CD4-positive, alpha-beta T cell treated with Interleukin-6 for 4 hours (primary cell): ENCODE measurements at regions not wholly inside any gene's neighbourhood (a gene's known extent, or its start where the extent isn't known, plus 50 kb on each side); places are given as distances from the start of the nearest gene placed in this dataset.
"Not testable (repeated sequence)": the region's sequence is repeated elsewhere in the genome, so short reads cannot be mapped to it uniquely, and the experiment has no call there.

Experiments
- DNase-seq: peaks from one replicate; pipeline ENCODE4 v3.0.0-alpha.2; 2020; ENCODE audit warnings: mixed read lengths

DNA sequence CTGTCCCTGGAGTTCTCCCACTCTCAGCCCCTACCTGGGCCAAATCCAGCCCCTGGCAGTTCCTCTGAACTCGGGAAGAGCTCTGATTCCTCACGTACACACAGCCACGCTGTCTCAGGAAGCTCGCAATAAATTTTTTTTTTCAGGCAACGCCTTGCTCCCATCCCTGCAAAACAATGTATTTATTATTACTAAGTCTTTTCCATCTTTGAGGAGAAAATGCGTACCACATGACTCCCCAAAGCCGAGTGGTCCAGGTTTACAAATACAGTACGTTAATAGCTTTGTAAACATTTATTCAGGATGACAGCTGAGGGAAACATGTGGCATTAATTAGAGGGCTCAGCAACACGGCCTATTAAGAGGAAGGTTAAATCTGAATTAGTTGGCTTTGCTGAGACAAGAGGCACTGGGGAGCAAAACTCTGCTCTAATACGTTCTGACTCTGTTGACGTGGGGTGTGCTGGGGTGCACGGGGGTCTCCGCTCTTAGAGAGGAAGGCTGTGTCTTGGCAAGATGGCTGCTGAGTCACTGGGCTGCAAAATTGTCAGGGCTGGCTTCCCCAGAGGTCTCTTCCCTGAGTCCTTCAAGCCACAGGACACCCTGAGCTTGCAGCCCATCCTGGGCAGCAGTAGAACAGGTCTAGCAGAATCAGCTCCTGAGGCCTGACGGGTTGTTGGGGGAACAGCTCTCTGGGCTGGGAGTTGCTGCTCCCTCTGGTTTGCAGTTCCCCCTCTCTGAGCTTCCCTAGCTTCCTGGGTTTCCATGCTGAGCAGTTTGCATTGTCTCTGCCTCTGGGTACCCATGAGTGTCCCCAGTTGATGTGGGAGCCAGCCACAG is 185.2 kb upstream of the TBX3 start:
- DNase-seq, result no peak

DNA sequence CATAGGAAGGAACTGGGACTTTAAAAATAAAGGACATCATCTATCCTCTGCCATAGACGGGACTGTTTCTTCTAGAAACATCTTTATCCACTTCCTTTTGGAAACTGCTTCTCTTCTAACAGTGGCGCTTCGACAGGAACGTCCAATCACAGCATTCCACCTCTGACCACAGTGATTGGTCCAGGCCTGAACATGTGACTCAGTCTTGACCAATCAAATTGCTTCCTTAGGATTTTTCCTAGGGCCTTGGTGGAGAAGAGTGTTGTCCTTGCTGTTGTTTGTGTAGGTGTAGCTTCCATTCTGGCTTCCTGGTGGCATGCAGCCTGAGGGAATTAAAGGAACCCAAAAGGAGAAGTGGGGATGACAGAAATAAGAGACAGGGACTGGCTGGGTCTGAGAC is 182.4 kb upstream of the TBX3 start:
- DNase-seq, result no peak

DNA sequence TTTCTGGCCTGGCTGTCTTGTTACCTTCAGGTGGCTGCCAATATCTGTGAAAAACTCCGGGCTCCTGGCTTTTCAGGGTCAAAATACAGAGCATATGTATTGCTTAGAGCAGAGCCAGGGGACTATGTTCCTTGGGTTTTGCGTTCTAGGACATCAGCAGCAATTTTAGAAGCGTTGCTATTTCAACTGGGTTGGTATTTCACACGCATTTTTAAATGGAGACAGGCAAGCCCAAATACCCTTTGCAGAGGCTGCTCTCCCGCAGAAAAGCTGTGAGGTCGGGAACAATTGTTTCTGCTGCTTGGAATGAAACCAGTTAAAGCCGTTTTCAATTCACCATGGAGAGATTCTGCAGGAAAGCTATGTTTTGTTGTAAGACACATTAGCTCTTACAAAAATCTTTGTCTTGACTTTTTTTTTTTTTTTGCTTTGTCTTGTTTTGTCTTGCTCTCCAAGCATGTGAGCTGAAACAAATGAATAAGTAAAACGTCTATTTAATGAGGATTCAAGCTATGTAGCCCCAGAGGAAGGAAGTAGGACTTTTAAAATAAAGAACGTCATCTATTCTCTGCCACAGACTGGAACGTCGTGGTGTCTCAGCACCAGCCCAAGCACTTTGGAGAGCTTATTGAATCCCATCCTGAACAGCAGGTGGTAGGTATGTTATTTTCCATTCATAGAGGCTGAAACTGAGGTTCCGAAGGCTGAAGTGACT is 181.0 kb upstream of the TBX3 start:
- DNase-seq, result no peak

DNA sequence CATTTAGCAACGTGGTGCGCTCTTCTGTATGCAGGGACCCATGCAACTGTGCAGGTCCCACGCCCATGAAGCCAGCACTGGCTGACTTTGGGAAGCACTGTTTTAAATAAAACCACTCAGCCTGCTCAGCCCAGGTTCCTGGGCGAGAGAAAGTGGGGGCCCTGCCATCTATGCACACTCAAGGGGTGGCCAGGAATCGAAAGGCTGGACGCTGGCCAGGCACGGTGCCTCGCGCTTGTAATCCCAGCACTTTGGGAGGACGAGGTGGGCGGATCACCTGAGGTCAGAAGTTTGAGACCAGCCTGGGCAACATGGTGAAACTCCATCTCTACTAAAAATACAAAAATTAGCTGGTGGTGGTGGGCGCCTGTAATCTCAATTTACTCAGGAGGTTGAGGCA is 179.9 kb upstream of the TBX3 start:
- DNase-seq, result no peak

DNA sequence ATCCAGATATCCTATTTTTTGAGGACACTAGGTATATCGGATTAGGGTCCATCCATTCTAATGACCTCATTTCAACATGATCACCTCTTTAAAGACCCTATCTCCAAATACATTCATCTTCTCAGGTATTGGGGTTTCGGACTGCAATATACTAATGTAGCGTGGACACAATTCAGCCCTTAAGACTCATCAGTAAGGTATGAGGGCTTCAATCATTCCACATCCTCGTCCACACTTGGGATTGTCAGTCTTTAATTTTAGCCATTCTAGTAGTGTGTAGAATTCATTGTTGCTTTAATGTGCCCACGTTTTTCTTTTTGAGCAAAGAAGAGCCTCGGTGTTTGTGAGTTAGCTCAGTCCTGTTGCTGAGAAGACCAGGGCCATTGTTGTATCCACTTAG is 177.0 kb upstream of the TBX3 start:
- DNase-seq, result no peak

DNA sequence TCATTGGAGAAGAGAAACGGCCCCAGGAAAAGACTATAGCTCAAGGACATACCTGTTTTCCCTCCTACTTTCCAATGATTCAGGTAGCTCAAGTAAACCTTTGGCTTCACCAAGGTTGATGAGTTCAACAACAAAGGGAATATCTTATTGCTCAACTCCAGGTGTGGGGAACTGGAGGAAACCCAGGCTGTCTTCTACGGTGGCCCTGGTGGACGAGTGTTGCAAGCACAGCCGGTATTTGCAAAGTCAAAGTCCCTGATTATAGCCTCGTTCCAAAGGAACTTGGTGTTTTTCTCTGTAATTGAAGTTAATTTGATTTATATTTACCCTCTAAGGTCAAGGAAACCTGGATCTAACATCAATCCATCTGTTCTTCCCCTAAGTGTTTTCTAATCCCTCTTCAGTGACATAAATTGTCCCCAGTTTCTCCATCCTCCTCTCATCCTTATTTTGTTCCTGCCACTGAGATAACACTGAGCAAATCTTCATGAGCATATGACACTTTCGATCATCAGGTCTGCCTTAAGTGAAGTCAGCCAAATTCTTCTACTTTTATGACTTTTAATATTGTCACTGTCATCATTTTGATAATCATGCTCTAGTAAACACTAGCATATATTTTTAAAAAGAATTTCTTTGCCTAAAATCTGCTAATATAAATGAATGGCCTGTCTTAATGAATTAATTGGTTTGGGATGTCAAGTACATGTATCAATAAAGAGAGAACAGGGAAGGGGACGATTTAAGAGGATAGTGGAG is 174.6 kb upstream of the TBX3 start:
- DNase-seq, result no peak

DNA sequence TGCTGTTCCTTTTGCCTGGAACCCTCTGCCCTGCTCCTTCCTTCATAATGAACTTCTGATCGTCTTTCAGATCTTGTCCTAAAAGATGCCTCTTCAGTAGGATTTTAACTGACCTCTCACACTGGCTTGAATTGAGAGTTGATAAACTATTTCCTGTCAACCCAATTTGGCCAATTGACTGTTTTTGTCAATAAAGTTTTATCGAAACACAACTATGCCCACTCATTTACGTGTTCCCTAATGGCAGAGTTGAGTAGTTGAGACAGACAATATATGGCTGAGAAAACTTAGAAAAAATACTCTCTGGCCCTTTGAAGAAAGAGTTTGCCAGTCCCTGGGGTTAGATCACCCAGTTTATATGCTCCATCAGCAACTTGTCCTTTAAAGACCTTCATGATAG is 171.7 kb upstream of the TBX3 start:
- DNase-seq, result no peak

DNA sequence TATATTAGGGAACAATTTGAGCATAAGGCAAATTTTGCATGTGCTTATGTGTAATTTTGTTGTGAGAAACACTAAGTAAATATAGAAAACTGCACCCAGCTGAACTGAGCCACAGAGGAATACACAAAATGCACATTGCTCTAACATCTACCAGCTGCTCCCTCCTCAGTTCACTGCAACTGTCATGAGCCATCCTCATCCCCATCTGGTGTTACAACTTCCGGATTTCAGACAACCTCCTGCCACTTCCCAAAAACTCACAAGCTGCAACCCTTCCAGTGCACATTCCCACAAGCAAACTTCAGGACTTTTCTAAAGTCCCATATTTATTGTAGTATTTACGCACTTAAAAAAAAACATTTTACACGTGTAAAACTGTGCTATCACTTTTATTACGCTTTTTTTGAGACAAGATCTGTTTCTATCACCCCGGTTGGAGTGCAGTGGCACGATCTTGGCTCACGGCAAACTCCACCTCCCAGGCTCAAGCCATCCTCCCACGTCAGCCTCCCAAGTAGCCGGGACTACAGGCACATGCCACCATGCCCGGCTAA is 169.1 kb upstream of the TBX3 start:
- DNase-seq, result no peak

DNA sequence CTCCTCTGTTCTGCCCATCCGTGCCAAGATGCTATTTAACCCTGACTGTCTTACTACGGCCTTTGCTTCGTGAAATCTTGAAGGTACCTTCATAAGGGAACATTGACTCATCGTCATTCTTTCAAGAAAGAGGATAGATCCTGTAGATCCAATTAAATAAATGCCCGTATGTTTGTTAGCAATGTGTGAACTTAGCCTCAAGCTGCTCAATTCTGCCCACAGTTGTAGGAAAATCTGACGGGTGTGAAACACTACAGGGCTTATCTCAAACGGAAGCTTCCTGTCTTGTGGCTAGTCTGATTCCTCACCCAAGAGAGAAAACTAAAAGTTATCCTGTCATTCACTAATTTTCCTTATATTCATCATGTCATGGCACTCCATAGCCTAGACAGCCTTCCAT is 168.0 kb upstream of the TBX3 start:
- DNase-seq, result no peak

DNA sequence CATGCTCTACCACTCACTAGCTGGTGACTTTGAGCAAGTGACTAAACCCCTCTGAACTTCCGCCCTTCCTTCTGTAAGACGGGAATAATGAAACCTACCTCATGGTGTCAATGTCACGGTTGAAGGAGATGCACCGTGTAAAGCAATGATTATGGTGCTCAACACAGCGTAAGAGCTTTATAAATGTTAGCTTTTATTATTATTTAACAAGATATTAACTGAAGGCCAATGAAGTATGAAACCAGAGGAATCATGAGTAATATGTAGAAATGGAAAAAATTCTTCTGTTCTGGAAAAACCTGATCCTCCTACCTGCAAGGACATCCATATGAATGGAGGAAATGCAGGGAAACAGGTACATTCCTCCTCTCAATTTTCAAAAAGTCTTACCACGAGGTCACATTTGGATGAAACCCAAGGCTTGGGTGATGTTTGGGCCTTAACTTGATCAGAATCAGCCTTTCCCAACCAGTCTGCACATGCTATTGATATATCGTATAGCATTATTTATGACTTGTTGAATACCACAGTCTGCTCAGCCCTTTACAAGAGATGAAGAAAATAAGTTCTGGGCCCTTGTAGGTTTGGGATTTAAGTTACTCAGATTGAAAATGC is 166.8 kb upstream of the TBX3 start:
- no peak for DNase-seq

DNA sequence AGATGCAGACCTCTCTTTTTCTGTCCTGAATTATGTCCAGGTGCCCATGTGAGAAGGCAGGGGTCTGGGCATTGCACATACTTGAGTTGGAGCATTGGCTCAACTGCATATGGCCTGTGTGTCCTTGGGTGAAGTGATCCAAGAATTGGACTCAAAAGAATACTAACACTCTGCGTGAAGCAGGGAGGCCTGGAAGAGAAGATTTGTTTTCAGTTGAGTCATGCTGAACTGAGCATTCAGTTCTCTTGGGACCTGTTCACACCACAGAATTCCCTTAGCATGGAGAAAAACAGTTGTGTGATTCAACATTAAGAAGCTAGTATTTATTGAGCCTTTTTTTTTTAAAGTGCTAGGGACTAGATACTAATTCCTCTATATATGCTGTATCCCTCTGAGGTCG is 164.7 kb upstream of the TBX3 start:
- no peak for DNase-seq

DNA sequence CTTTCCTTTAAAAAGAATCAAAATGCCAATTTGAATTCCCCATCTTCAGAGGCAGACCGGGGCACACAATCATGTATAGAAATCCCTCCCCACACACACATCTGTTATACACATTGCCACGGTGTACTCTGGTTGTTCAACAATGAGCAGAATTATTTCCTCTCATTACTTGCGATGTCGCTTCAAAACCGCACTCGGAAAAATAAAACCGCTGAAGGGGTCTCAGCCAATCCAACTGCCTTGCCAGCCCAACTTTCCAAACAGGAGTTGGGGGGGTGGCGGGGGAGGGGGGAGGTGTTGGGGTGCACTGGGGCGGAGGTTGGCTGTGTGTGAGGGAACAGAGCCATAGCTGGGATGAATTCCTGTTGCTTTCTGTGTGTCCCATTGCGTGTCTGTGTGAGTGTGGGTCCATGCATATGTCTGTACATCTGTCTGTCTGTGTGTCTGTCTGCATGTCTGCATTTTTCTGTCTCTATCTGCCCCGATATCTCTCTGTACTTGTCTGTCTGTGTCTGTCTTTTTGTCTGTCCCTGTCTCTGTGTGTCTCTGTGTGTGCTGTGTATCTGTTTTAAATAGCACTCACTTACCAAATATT is 163.6 kb upstream of the TBX3 start:
- no peak for DNase-seq

DNA sequence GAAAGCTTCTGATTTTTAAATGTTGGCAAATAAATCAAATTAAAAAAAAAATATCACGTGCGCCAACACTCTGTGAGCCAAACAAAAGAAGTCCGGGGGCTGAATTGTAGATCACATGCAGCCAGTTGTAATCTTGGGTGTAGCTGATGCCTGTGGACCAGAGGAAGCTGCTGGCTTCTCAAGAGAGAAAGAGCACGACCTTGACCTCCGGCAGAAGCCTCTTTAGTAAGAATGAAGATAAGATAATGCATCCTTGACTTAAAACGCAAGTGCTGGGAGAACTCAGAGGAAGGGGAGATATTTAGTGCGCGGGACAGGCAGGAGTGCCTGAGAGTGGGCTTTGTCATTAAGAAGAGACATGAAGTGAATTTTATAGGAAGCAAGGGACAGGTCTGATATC is 162.8 kb upstream of the TBX3 start:
- DNase-seq, result no peak

DNA sequence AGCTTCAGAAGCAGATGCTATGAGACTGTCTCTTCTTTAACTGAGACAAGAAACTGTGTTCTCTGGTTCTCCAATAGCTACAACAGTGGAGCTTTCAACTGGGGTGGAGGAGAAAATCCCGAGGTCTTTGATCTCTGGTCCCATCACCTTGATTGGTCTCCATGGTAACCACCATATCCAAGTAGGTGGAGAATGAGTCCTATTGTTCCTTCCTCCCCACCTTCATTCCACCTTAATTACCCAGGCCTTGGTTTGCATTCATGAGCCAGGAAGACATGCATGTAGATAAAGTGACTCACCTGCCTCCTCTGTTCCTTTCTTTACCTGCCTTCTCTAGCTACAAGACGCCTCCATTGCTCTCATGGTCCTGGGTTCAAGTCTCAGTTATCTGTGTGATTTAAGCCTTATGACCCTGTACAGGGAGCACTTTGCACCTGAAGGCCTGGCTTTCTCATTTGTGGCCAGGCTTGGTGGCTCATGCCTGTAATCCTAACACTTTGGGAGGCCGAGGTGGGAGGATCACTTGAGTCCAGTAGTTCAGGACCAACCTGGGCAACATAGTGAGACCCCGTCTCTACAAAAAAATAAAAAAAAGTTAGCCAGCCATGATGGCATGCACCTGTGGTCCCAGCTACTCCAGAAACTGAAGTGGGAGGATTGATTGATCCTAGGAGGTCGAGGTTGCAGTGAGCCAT is 157.7 kb upstream of the TBX3 start:
- no peak for DNase-seq

DNA sequence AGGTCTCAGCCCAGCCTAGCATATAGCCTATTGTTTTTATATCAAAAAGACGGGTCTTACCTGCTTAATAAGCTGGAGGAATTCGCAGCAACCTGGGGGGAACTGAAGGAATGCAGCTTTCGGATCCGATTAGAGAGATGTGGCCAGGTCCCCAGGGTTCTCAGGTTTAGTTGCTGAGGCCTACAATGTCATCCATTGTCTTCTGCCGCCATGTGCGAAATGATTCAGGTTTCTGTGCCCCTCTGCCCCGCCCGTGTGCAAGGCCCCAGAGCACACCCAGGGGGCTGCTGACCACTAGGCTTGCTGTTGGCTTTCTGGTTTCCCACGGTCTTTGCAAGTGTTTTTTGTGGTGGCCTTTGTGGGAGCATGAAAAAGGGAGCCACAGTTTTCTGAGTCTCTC is 154.5 kb upstream of the TBX3 start:
- DNase-seq, result no peak

DNA sequence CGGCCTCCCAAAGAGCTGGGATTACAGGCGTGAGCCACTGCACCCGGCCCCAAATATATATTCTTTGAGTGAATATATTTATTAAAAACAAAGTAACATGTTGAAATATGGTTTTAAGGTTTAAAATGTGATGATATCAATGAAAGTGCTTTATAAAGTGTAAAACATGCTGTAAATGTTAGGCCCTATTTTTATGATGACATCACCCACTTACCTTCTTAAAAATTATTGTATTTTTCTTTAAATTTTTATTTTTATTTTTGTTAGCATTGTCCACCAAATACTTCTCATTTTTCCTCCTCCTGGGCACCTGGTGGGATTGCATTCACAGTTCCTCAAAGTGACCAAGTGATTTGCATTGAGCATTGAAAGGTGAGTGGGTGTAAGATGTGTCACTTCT is 152.6 kb upstream of the TBX3 start:
- DNase-seq, result no peak

DNA sequence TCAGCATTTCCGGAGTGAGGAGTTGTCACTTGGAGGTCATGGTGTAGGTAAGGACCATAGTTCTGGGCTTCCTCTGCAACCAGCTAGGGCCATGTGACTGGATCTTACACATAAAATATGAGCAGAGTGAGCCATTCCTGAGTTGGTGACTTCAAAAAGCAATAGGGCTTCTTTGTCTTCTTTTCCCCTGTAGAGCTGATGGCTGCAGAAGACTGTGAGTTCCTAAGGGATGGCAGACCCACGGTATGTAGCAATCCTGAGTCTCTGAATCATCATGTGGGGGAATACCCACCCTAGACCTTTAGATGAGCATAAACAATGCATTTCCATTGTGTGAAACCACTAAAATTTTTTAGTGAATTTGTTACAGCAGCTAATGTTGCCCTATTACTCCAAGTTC is 151.1 kb upstream of the TBX3 start:
- DNase-seq, result no peak

DNA sequence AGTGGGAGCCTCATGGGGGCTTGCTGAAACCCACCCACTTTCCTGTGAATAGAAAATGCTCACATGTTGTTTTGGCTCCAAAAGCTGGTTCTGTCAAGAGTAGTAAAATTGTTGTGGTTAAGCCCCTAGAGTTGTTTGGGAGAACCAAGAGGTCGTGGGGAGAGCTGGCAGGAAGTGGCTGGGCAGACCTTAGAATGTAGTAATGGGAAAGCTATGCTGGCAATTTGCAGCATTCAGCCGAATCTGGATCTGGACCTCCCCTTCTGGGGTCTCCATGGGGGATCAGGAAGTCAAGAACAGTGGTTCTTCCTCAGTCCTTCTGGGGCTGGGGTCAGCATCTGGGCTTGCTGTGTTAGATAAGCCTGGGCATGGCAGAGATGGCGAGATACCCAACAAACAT is 150.6 kb upstream of the TBX3 start:
- no peak for DNase-seq

DNA sequence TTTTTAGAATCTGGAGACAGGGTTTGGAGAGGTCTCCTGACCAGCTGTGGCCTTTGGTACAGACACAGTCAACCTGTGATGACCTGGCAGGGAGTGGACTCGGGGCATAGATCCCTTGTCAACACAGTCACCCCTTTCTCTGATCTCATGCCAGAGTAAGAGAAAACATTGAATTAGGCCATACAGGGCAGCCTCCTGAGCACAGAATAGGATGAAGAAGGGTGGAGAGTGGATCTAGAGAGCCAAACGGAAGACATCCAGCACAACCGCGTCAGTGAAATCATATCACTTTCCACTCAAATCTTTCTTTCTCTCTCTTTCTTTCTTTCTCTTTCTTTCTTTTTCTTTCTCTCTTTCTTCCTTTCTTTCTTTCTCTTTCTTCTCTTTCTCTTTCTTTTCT is 145.9 kb upstream of the TBX3 start:
- no peak for DNase-seq

DNA sequence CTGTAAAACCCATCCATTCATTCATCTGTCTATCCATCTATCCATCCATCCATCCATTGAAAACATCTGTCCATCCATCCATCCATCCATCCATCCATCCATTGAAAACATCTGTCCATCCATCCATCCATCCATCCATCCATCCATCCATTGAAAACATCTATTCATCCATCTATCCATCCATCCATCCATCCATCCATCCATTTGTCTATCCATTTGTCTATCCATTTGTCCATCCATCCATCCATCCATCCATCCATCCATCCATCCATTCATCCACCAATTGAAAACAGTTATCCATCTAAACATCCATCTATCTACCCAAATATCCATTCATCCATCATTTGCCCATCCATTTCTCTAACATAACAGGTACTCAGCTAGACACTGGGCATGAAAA is 145.3 kb upstream of the TBX3 start:
- DNase-seq, result not testable (repeated sequence)

DNA sequence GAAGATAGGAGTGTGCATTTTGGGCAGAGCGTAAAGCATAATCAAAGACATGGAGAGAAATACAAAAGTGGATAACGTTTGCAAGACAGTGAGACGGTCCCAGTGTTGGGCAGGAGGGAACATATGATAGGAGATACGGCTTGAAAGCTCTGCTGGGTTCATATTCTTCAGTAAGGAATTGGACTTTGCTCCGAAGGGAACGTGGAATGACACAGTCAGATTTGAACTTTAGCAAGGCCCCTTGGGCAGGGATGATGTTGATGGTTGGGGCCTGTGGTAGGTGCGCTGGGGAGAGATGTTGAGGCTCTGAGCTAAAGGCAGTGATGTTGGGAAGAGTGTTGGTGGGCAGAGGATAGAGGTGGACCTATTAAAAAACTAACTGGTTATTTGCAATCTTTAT is 143.5 kb upstream of the TBX3 start:
- no peak for DNase-seq

DNA sequence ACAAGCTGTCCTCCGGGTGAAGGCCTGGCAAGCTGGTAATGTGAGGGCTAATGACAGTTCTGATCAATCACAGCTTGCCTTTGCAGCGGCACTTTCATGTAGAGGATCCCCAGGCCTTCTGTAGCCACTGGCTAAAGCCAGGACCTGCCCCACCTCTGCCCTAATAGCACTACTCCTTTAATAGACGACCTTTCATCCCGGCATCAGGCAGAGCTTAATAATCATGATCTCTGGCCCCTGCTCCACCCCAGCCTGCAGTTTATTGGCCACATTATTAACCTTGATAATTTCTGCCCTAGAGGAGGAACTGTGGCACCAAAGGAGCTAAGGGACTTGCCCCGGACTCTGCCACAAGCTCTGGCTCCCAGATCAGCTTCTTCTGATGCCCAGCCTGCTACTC is 142.3 kb upstream of the TBX3 start:
- no peak for DNase-seq
